ENCODE measurements at regions not wholly inside any gene's neighbourhood (a gene's known extent, or its start where the extent isn't known, plus 50 kb on each side); places are given as distances from the start of the nearest gene placed in this dataset.

- H3K4me3 Mint-ChIP-seq, result no peak overlapping the region
- H3K4me1 Mint-ChIP-seq, result no peaks in the 10 kb centered on the region
- Histone ChIP-seq H3K4me3 (replicated peaks in 1 of 3; ENCODE audit: low read depth in 2 of 3, low read length in 3 of 3) (no peak overlapping the region), H3K79me2 (ENCODE audit: insufficient read depth, low read length) (no peaks in the 10 kb centered on the region), H3K9me3 (replicated peaks in 1 of 2; ENCODE audit: control insufficient read depth in 1 of 2, insufficient read depth in 1 of 2, low read length in 2 of 2) (no peaks in the 10 kb centered on the region), H4K20me1 (ENCODE audit: insufficient read depth, low read length) (no peaks in the 10 kb centered on the region), H3K27ac (ENCODE audit: low read depth in 1 of 2, low read length in 2 of 2) (no peak overlapping the region), H3K36me3 (replicated peaks in 1 of 2; ENCODE audit: control insufficient read depth in 1 of 2, insufficient read depth in 2 of 2, low read length in 2 of 2) (no peaks in the 10 kb centered on the region), H3K4me1 (ENCODE audit: control insufficient read depth in 1 of 2, insufficient read depth in 2 of 2, low read length in 2 of 2) (no peaks in the 10 kb centered on the region), H2AFZ (ENCODE audit: insufficient read depth, low read depth, low read length, poor library complexity, severe bottlenecking) (no peak overlapping the region), H3K9ac (ENCODE audit: insufficient read depth, low read length, poor library complexity, severe bottlenecking) (no peak overlapping the region), H3K27me3 (ENCODE audit: control insufficient read depth in 2 of 2, insufficient read depth in 2 of 2, low read length in 2 of 2) (no peaks in the 10 kb centered on the region), H3K4me2 (replicated peaks; ENCODE audit: extremely low read depth, low read length, poor library complexity, severe bottlenecking) (no peak overlapping the region)
- H3K9me3 Mint-ChIP-seq, result peaks cover 0 to 11% (median 2%) of the 10 kb centered on the region in 7 donors
- H3K27me3 Mint-ChIP-seq (ENCODE audit: low read depth in 3 of 3), result peaks cover 0 to 2% (median 1%) of the 10 kb centered on the region in 3 donors
- no peak for TF ChIP-seq CTCF (IDR thresholded peaks at IDR 0.05)
- H3K36me3 Mint-ChIP-seq, result no peaks in the 10 kb centered on the region
- no peak overlapping the region for H3K27ac Mint-ChIP-seq
- WGBS (ENCODE audit: insufficient coverage), result 100% methylated on average over 2 of the region's 4 CpGs
- intact Hi-C loops (cut with micrococcal nuclease), result no loop called here
- DNase-seq, result no peak
These were observed 336.8 kb upstream of the PPARGC1A start for GRCh38 chr4:24226667-24227066.

GRCh38 chr4:24226023-24226422 lies 336.2 kb upstream of the PPARGC1A start:
- Histone ChIP-seq H2AFZ (ENCODE audit: insufficient read depth, low read depth, low read length, poor library complexity, severe bottlenecking) (no peak overlapping the region), H3K27ac (ENCODE audit: low read depth in 1 of 2, low read length in 2 of 2) (no peak overlapping the region), H3K9ac (ENCODE audit: insufficient read depth, low read length, poor library complexity, severe bottlenecking) (no peak overlapping the region), H3K79me2 (ENCODE audit: insufficient read depth, low read length) (no peaks in the 10 kb centered on the region), H3K27me3 (ENCODE audit: control insufficient read depth in 2 of 2, insufficient read depth in 2 of 2, low read length in 2 of 2) (no peaks in the 10 kb centered on the region), H3K4me2 (replicated peaks; ENCODE audit: extremely low read depth, low read length, poor library complexity, severe bottlenecking) (no peak overlapping the region), H4K20me1 (ENCODE audit: insufficient read depth, low read length) (no peaks in the 10 kb centered on the region), H3K4me3 (replicated peaks in 1 of 3; ENCODE audit: low read depth in 2 of 3, low read length in 3 of 3) (no peak overlapping the region), H3K9me3 (replicated peaks in 1 of 2; ENCODE audit: control insufficient read depth in 1 of 2, insufficient read depth in 1 of 2, low read length in 2 of 2) (no peaks in the 10 kb centered on the region), H3K4me1 (ENCODE audit: control insufficient read depth in 1 of 2, insufficient read depth in 2 of 2, low read length in 2 of 2) (no peaks in the 10 kb centered on the region), H3K36me3 (replicated peaks in 1 of 2; ENCODE audit: control insufficient read depth in 1 of 2, insufficient read depth in 2 of 2, low read length in 2 of 2) (no peaks in the 10 kb centered on the region)
- peaks cover 0 to 9% (median 2%) of the 10 kb centered on the region in 7 donors for H3K9me3 Mint-ChIP-seq
- no peak for DNase-seq
- 49% methylated on average over 3 of the region's 10 CpGs for WGBS (ENCODE audit: insufficient coverage)
- peaks cover 0 to 2% (median 1%) of the 10 kb centered on the region in 3 donors for H3K27me3 Mint-ChIP-seq (ENCODE audit: low read depth in 3 of 3)
- no peak for TF ChIP-seq CTCF (IDR thresholded peaks at IDR 0.05)
- no peaks in the 10 kb centered on the region for H3K4me1 Mint-ChIP-seq
- H3K4me3 Mint-ChIP-seq, result no peak overlapping the region
- no peak overlapping the region for H3K27ac Mint-ChIP-seq
- H3K36me3 Mint-ChIP-seq, result no peaks in the 10 kb centered on the region
- intact Hi-C loops (cut with micrococcal nuclease), result no loop called here

Measured in CD14-positive monocyte (primary cell).